Gastrocnemius medialis (tissue), 4 donors: ENCODE measurements at regions not wholly inside any gene's neighbourhood (a gene's known extent, or its start where the extent isn't known, plus 50 kb on each side); places are given as distances from the start of the nearest gene placed in this dataset.
"Not testable (repeated sequence)": the region's sequence is repeated elsewhere in the genome, so short reads cannot be mapped to it uniquely, and the experiment has no call there.

ENCODE experiments used
- ATAC-seq, 2 donors: fragments of 150-250 bp; one replicate each; pipeline ENCODE4 v1.9.1; 2016
- DNase-seq, 2 donors: peaks; one replicate each; pipeline ENCODE4 v3.0.0-alpha.2; 2019
- H3K27ac ChIP-seq, 4 donors: fragments of 200-600 bp; sonication (generic); 1 replicate in 1 of 4; 2 replicates in 3 of 4; pipeline ENCODE4 v1.5.1; 2016 to 2018; ENCODE audit warnings: mild to moderate bottlenecking in 2 of 4, moderate library complexity in 1 of 4
- H3K27me3 ChIP-seq, 3 donors: fragments of 200-600 bp; sonication (generic) in 2 of 3; 1 replicate in 1 of 3; 2 replicates in 2 of 3; pipeline versions ENCODE4 v1.5.1 to v1.6.0; 2016 to 2019; ENCODE audit warnings: mild to moderate bottlenecking in 1 of 3, moderate library complexity in 1 of 3
- H3K36me3 ChIP-seq, 2 donors: fragments of 200-600 bp; sonication (generic) in 1 of 2; one replicate each; pipeline ENCODE4 v1.5.1; 2017 to 2018
- H3K4me1 ChIP-seq, 2 donors: fragments of 200-600 bp; sonication (generic) in 1 of 2; one replicate each; pipeline ENCODE4 v1.5.1; 2016 to 2017; ENCODE audit warnings: mild to moderate bottlenecking in 2 of 2
- H3K4me3 ChIP-seq, 4 donors: fragments of 200-600 bp; sonication (generic) in 3 of 4; 1 replicate in 1 of 4; 2 replicates in 3 of 4; pipeline ENCODE4 v1.5.1; 2016 to 2019; ENCODE audit warnings: mild to moderate bottlenecking in 2 of 4
- H3K9me3 ChIP-seq, 3 donors: fragments of 200-600 bp; sonication (generic) in 2 of 3; 1 replicate in 1 of 3; 2 replicates in 2 of 3; pipeline ENCODE4 v1.5.1; 2016 to 2019
- CTCF ChIP-seq, 5 experiments: fragments of 450-650 bp in 3 of 5; fragments of 200-600 bp in 2 of 5; sonication (generic) in 2 of 5; IDR thresholded peaks in 4 of 5; conservative IDR thresholded peaks in 1 of 5; 1 replicate in 4 of 5; 2 replicates in 1 of 5; pipeline ENCODE4 v1.5.1; 2016 to 2019; ENCODE audit warnings: antibody characterized with exemption in 5 of 5, mild to moderate bottlenecking in 3 of 5, moderate library complexity in 3 of 5
- POLR2A ChIP-seq, 2 donors: fragments of 450-650 bp; IDR thresholded peaks; one replicate each; pipeline ENCODE4 v1.6.1; 2017; ENCODE audit warnings: antibody characterized with exemption in 2 of 2, mild to moderate bottlenecking in 2 of 2, moderate library complexity in 2 of 2
- in situ Hi-C, 4 donors: fragments of 200-750 bp; cut with MboI; loops; one replicate each; pipeline versions ENCODE4 v1.15.0 to v1.8.0; 2017; ENCODE audit warnings: low sequenced_read_pairs in 4 of 4
- intact Hi-C: fragments of 100-400 bp; cut with DNase I; formaldehyde crosslinking; loops from one replicate; pipeline ENCODE4 v1.15.1; 2023; ENCODE audit warnings: low total_unique reads

DNA sequence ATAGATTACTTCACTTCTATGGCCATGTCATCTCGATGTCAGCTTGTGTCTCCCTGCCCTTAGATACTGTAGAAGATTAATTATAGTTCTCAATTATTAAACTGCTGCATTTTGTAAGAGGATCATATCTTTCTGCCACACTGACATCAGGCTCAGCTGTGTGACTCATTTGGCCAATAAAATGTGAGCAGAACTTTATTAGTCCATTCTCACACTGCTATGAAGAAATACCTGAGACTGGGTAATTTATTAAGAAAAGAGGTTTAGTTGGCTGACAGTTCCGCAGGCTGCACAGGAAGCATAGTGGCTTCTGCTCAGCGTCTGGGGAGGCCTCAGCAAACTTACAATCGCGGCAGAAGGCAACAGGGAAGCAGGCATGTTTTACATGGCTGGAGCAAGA is 290.4 kb downstream of the RAD51AP2 start:
- intact Hi-C loops (no loop called here), in situ Hi-C loops (no loop called here)
- ATAC-seq = no peak
- no peak for TF ChIP-seq POLR2A (IDR thresholded peaks at IDR 0.05)
- TF ChIP-seq CTCF (IDR thresholded peaks at IDR 0.05 in 4 of 5, conservative IDR thresholded peaks at IDR 0.05 in 1 of 5) = no peak
- Histone ChIP-seq H3K4me3 (no peak overlapping the region), H3K9me3 (no peaks in the 10 kb centered on the region), H3K27me3 (no peaks in the 10 kb centered on the region), H3K27ac (no peak overlapping the region), H3K4me1 (no peaks in the 10 kb centered on the region), H3K36me3 (no peaks in the 10 kb centered on the region)
- no peak for DNase-seq

GRCh38 chr2:17226941-17227490 is 291.2 kb downstream of the RAD51AP2 start:
- TF ChIP-seq POLR2A (IDR thresholded peaks at IDR 0.05) (no peak), CTCF (IDR thresholded peaks at IDR 0.05 in 4 of 5, conservative IDR thresholded peaks at IDR 0.05 in 1 of 5) (no peak)
- H3K4me1 ChIP-seq = no peaks in the 10 kb centered on the region
- H3K4me3 ChIP-seq = no peak overlapping the region
- no peaks in the 10 kb centered on the region for H3K36me3 ChIP-seq
- H3K27ac ChIP-seq = no peak overlapping the region
- no peaks in the 10 kb centered on the region for H3K9me3 ChIP-seq
- ATAC-seq (no peak), DNase-seq (no peak)
- intact Hi-C loops (no loop called here), in situ Hi-C loops (no loop called here)
- no peaks in the 10 kb centered on the region for H3K27me3 ChIP-seq

GRCh38 chr2:17223211-17223610 is 295.0 kb downstream of the RAD51AP2 start:
- Histone ChIP-seq H3K4me1 (no peaks in the 10 kb centered on the region), H3K36me3 (no peaks in the 10 kb centered on the region), H3K4me3 (no peak overlapping the region), H3K27me3 (no peaks in the 10 kb centered on the region), H3K27ac (no peak overlapping the region), H3K9me3 (no peaks in the 10 kb centered on the region)
- TF ChIP-seq POLR2A (IDR thresholded peaks at IDR 0.05) (no peak), CTCF (IDR thresholded peaks at IDR 0.05 in 4 of 5, conservative IDR thresholded peaks at IDR 0.05 in 1 of 5) (no peak)
- DNase-seq = no peak
- in situ Hi-C loops (no loop called here), intact Hi-C loops (no loop called here)
- ATAC-seq = no peak

DNA sequence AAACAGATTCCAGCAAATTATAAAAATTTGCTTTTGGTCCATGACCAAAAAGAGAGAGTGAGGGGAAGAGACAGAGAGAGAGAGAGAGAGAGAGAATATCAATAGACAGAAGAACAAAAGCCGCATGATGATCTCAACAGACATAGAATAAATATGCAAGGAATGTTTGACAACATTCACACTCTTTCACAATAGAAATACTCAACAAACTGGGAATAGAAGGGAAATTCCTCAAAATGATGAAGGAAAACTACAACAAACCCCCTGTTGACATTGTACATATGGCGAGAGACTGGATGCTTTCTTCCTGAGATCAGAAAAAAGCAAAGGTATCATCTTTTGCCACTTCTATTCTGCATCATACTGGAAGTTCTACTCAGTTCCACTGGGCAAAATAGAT is 309.7 kb downstream of the RAD51AP2 start:
- H3K27ac ChIP-seq = no peak overlapping the region
- H3K4me1 ChIP-seq = no peaks in the 10 kb centered on the region
- H3K9me3 ChIP-seq = no peaks in the 10 kb centered on the region
- no peak overlapping the region for H3K4me3 ChIP-seq
- ATAC-seq (no peak), DNase-seq (no peak)
- H3K27me3 ChIP-seq = no peaks in the 10 kb centered on the region
- TF ChIP-seq CTCF (IDR thresholded peaks at IDR 0.05 in 4 of 5, conservative IDR thresholded peaks at IDR 0.05 in 1 of 5) = no peak
- TF ChIP-seq POLR2A (IDR thresholded peaks at IDR 0.05) = no peak
- intact Hi-C loops = no loop called here
- in situ Hi-C loops = no loop called here
- H3K36me3 ChIP-seq = no peaks in the 10 kb centered on the region

- in situ Hi-C loops (no loop called here), intact Hi-C loops (no loop called here)
- no peaks in the 10 kb centered on the region for H3K27me3 ChIP-seq
- H3K36me3 ChIP-seq = no peaks in the 10 kb centered on the region
- no peak overlapping the region for H3K4me3 ChIP-seq
- H3K4me1 ChIP-seq = no peaks in the 10 kb centered on the region
- TF ChIP-seq POLR2A (IDR thresholded peaks at IDR 0.05) = no peak
- ATAC-seq (no peak), DNase-seq (no peak)
- H3K9me3 ChIP-seq = no peaks in the 10 kb centered on the region
- H3K27ac ChIP-seq = no peak overlapping the region
These were observed 311.5 kb downstream of the RAD51AP2 start for GRCh38 chr2:17206771-17207170.

- ATAC-seq, H3K4me1 ChIP-seq, intact Hi-C loops, DNase-seq, H3K27ac ChIP-seq, H3K4me3 ChIP-seq, in situ Hi-C loops, H3K27me3 ChIP-seq, H3K36me3 ChIP-seq, H3K9me3 ChIP-seq: not testable (repeated sequence)
These were observed 314.0 kb downstream of the RAD51AP2 start for GRCh38 chr2:17204214-17204613.

- H3K27me3 ChIP-seq, H3K36me3 ChIP-seq, H3K4me3 ChIP-seq, H3K4me1 ChIP-seq, in situ Hi-C loops, DNase-seq, ATAC-seq, H3K9me3 ChIP-seq, H3K27ac ChIP-seq, intact Hi-C loops: not testable (repeated sequence)
These were observed 315.6 kb downstream of the RAD51AP2 start for GRCh38 chr2:17202628-17203027.
